Caki2 (cell line): ENCODE measurements at regions not wholly inside any gene's neighbourhood (a gene's known extent, or its start where the extent isn't known, plus 50 kb on each side); places are given as distances from the start of the nearest gene placed in this dataset.
"Not testable (repeated sequence)": the region's sequence is repeated elsewhere in the genome, so short reads cannot be mapped to it uniquely, and the experiment has no call there.

Experiments used
- DNase-seq: peaks from one replicate; pipeline ENCODE4 v3.0.0-alpha.2; 2015; ENCODE audit warnings: low read depth
- in situ Hi-C: cut with HindIII; loops from 2 replicates; pipeline ENCODE4 v1.10.0; 2016; ENCODE audit warnings: low sequenced_read_pairs, low pct_unique_long_range_greater_than_20kb, mixed read lengths

DNA sequence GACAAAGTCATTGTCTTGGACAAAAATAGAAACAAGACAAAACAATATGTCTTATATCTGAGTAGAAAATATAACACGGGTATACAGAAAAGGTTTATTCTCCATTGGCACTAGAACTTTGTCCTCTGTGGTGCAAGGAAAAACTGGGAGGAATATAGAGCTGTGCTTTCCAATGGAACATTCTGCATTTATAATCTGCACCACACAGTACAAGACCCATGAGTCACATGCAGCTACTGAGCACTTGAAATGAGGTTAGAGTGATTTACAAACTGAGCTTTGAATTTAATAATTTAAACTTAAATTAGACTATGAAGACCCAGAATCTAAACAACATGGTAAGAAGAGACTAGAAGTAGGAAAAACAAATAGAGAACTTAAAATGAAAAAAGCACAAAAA is 86.1 kb downstream of the RAP2A start:
- no peak for DNase-seq
- in situ Hi-C loops, result no loop called here

- DNase-seq, result no peak
- in situ Hi-C loops, result no loop called here
Observed at GRCh38 chr13:97520866-97521265, 86.9 kb downstream of the RAP2A start.

GRCh38 chr13:97521726-97522125 is 87.8 kb downstream of the RAP2A start:
- in situ Hi-C loops, result no loop called here
- DNase-seq, result no peak

- no peak for DNase-seq
- in situ Hi-C loops, result no loop called here
Observed at GRCh38 chr13:97522243-97522642, 88.3 kb downstream of the RAP2A start.

DNA sequence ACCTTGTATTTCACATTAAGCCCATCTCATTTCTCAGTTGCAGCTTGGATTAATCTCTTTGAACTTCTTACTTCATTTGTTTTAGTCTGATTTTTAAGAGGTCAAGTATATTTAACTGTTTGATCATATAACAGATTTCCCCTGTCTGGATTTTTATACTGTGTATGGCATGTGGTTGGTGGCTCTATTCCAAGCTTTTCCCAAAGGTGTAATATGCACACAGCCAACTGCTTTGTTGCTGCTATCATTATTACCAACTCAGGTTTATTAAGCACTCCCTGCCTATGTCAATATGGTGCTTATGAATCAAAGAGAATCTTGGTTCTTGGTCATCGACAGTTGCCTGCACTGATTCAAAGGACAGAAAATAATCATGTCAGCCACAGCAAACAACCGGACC is 92.6 kb downstream of the RAP2A start:
- DNase-seq, result no peak
- in situ Hi-C loops, result no loop called here

DNA sequence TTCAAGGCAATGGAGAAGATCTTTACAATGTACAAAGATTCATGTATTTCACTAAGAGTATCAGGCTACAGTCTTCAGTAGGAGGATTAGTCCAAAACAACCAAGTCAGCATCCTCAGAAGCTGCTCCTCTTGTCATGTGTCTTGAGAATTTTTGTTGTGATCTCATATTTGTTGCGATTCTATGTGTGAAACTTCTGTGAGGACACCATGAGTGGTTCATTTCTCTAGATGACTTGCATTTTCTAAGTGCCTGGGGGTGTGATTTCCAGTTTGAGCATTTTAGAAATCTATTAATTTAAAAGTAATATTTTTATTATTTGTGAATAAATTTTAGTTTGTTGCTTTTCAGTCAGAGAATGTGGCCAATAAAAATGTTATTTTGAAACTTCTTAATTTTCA is 94.5 kb downstream of the RAP2A start:
- no peak for DNase-seq
- in situ Hi-C loops, result no loop called here

GRCh38 chr13:97534540-97534939 is 100.6 kb downstream of the RAP2A start:
- in situ Hi-C loops, result no loop called here

GRCh38 chr13:97535614-97536013 is 101.6 kb downstream of the RAP2A start:
- in situ Hi-C loops, result no loop called here

More at GRCh38 chr13:97534540-97534939, 100.6 kb downstream of the RAP2A start:
- DNase-seq, result no peak

DNA sequence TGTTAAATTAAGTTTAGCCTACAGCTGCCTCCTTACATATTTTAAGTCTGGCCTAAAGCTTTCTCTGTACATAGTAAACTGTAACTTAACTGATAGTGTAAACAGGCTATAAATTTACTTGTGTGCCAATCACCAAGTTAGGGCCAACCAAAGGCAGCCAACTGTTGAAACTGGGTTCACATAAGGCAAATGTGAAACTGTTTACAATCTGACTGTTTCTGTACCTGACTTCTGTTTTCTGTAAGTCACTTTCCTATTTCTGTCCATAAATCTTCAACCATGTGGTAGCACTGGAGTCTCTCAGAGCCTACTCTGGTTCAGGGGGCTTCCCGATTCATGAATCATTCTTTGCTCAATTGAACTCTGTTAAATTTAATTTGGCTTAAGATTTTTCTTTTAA is 103.1 kb downstream of the RAP2A start:
- DNase-seq, result no peak
- in situ Hi-C loops, result no loop called here

More at GRCh38 chr13:97535614-97536013, 101.6 kb downstream of the RAP2A start:
- no peak for DNase-seq

- in situ Hi-C loops, result no loop called here
Observed at GRCh38 chr13:97538203-97538602, 104.2 kb downstream of the RAP2A start.

GRCh38 chr13:97539651-97540610 is 106.0 kb downstream of the RAP2A start:
- DNase-seq, result no peak
- in situ Hi-C loops, result no loop called here

More at GRCh38 chr13:97538203-97538602, 104.2 kb downstream of the RAP2A start:
- no peak for DNase-seq

DNA sequence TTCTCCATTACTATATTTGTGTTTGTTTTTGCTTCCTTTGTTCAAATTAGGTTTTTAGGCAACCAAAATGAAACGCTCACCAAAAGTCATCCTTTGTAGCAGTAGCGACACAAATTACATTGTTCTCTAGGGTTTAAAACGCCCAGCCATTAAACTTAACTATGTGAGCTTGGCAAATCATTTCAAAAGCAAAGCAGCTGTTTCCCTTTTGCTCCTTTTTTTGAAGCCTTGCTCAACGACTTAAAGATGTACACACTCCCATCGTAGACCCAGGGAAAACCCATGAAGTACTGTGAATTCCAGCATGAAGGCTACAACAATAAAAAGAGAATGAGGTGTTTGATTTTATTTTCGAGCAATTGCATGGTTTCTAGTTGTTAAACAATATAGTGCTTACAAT is 106.7 kb downstream of the RAP2A start:
- no peak for DNase-seq

DNA sequence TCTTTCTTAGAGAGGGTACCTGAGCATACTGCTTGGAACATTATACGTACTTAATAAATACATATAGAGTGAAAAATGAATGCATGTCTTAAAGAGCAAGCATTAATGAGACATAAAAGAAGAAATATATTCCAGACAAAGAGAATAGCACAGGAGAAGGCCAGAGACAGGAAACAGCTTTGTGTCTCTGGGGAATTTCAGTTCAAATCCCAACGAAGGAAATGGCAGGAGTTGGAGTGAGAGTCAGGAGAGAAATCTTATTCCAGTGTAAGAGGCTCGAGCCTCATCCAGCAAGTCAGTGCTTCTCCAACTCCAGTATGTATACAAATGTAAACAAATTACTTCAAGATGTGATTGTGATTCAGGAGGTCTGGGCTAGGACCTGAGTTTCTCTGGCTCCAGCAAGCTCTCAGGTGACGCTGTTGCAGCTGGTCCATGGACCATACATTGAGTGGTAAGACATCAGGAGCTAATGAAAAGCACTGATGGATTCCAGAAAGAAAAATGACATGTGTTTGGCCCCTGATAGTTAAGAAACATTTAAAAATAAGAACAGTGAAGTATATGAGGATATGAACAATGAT is 108.2 kb downstream of the RAP2A start:
- in situ Hi-C loops, result no loop called here
- DNase-seq, result no peak

More for the DNA sequence above, 106.7 kb downstream of the RAP2A start:
- in situ Hi-C loops, result no loop called here

- no peak for DNase-seq
- in situ Hi-C loops, result no loop called here
Observed at GRCh38 chr13:97544031-97544765, 110.2 kb downstream of the RAP2A start.

- in situ Hi-C loops, DNase-seq: not testable (repeated sequence)
Observed at GRCh38 chr13:97544971-97545499, 111.1 kb downstream of the RAP2A start.

DNA sequence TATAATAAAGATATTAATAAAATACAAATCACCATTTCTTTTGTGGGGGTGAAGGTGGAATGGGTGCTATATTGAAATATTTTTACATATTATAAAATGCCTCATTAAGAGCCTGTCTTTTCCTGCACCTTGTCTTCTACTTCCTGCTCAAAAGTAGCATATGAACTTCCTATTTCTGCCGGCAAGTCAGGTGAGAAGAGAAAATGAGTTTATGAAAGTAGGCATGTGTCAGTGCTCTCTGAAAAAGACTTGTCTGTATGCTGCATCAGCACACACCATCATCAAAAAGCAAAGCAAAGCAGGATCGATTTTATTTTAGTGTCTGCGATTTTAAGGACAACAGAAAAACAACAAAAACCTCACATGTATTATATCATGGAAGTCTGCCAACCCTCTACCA is 114.2 kb downstream of the RAP2A start:
- DNase-seq, result no peak
- in situ Hi-C loops, result no loop called here

GRCh38 chr13:97548711-97549110 is 114.7 kb downstream of the RAP2A start:
- in situ Hi-C loops, result no loop called here
- no peak for DNase-seq

GRCh38 chr13:97549201-97549600 is 115.2 kb downstream of the RAP2A start:
- DNase-seq, result no peak
- in situ Hi-C loops, result no loop called here

- DNase-seq, result no peak
Observed at GRCh38 chr13:97554496-97554895, 120.5 kb downstream of the RAP2A start.

More at GRCh38 chr13:97554496-97554895, 120.5 kb downstream of the RAP2A start:
- in situ Hi-C loops, result no loop called here
